Fibroblast of the conjunctiva (primary cell): ENCODE measurements at regions not wholly inside any gene's neighbourhood (a gene's known extent, or its start where the extent isn't known, plus 50 kb on each side); places are given as distances from the start of the nearest gene placed in this dataset.

Experiments used
- DNase-seq: peaks from one replicate; pipeline ENCODE4 v3.0.0-alpha.2; 2010; ENCODE audit warnings: low read depth

DNA sequence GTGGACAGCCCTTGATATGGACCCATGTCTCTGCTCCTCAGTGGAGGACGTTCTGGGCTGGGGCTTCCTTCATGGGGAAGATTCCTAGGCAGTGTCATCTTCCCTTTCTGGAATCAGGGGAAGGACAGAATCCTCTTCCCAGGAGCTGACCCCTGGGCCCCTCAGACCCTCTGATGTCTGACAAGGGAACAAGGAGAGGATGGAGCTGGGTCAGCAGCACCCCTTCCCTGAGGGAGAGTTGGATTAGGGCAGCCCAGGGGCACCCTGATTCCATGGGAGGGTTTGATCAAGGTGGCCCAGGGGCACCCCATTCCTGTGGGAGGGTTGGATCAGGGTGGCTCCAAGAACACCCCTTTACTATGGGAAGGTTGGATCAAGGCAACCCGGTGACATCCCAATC is 86.5 kb downstream of the ACKR3 start:
- DNase-seq: no peak

DNA sequence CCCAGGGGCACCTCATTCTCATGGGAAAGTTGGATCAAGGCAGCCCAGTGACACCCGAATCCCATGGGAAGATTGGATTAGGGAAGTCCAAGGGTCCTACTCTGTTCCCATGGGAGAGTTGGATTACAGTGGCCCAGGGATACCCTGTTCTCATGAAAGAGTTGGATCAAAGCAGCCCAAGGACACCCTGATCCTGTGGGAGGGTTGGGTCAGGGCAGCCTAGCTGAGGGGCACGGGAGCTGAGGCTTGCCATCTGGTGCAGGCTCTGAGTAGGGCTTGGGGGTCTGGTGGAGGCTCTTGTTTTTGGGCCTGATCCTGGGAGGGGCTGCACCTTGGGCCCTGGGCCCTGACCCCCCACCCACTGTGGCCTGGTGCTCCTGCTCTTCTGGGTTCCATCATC is 87.1 kb downstream of the ACKR3 start:
- no peak for DNase-seq

DNA sequence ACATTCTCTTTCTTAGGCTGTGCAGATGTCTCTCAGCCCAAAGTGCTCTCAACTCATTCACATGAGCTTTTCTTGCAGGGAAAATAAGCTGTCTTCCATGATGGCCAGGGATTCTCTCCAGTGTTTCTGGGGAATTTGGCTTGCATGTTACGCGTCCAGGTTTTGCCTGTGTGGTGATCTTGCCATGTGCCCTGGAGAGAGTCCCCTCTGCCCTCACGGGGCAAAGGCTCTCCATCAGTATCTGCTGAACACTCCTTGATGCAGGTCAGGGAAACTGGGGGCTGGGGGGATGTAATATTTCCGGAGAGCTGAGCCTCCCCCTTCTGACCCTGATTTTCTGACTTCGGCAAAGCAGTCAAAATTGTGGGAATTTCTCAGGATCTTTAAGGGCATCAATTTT is 87.6 kb downstream of the ACKR3 start:
- no peak for DNase-seq

DNA sequence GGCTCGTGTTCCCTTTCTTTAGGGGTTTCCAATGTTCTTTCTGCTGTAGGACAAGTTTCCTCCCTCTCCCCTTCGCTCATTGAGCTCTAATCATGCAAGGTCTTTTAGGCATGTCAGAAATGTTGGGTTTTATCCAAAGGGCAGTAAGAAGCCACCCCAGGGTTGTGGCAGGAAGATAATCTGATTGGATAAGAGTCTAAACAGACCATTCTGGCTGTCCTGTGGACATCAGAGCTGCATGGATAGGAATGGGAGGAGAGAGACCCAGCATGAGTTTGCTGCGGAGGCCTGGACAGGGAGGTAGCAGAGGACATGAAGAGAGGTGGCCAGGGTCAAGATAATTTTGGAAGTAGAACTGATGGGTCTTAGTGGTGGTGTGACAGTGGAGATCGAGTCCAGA is 88.2 kb downstream of the ACKR3 start:
- DNase-seq: no peak

DNA sequence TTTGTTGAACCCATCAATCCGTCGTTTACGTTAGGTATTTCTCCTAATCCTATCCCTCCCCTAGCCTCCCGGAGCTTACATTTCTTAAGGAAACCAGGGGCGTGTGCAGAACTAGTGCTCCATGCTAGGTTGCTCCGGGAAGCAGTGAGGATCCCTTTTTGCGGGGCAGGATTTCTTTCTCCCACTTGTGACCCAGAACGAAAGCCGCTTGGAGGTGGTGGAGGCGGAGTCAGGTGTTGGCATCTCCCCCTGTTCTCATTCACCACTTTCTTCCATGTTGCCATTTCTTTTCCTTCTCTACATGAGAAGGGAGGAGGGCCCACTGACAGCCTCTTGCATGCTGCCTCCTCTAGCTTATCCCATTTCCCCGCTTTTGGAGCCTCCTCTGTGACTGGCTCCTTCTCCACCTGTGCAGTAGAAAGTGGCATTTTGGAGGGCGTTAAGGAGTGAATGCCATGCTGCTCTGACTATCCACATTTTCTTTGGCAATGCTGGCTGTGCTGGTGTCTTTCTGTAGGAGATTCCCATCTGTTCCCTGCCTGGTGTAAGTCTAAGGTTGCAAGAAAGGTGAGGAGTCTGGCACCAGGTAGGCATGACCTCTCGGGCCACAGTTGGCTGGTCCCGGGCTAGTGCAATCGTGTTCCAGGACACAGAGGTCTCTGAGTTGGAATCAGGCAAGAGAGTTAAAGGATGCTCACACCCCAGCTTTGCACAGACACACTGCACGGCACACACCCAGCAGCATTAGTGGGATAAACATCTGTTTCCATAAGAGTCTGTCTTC is 89.5 kb downstream of the ACKR3 start:
- no peak for DNase-seq

DNA sequence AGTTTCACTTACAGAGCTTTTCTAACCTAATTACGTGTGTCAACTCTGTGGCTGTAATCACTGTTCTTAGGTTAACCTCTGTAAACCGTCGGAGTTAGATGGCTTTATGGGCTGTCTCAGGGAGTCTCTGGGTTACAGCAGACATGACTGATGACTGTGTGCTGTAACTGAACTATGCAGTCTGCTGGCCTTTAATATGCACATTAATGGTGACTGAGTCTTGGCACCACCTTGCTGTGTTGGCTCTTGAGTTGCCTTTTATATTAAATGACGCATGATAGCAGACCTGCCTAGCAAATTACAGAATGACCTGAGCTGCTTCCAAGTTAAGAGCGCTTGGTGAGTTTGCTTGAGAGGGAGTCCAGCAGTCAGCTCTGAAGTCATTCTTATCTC is 90.1 kb downstream of the ACKR3 start:
- DNase-seq: no peak

DNA sequence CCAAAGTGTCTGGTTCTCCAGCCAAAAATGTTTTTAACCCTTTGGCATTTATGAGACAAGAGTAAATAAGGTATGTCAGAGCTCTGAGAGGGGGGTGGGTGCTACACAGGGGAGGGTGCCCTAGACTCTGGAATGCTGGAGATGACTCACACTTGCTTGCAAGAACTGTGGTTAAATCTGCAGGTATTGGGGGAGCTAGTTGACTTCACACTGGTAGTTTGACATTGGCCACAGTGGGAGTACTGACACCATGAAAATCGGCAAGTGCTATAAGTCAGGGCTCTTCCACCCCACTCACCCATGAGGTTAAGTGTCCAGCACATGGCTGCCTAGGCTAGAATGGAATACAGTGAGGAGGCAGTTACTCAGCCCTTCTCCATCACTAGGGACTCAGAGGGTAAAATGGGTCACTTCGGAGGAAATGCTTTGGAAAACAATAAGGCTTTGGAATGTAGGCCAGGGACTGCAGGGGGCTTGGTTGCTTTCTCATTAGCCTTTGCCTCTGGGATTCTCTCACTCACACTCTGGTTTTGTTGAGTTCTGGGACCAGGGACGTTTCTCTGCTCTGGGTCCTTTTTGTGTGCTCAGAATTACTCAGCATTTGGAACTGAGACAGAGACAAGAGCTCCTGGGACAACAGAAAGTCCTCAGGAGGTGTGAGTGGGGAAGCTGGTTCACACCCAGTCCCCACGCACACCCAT is 91.6 kb downstream of the ACKR3 start:
- DNase-seq: no peak

DNA sequence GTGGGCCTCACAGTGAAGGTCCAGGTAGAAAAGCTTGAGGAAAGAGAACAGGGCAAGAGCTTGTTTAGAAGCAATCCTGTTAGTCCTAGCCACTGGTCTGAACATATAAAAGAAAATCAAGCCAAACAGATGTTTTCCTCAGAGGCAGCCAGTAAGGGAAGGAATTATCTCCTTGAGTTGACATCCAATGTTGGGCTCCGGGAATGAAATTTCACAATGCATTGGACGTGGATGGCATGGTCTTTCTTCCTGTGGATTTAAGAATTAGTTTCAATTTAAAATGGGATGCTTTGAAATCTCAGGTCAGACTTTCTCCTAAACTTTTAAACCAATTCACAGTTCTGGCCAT is 92.1 kb downstream of the ACKR3 start:
- no peak for DNase-seq

DNA sequence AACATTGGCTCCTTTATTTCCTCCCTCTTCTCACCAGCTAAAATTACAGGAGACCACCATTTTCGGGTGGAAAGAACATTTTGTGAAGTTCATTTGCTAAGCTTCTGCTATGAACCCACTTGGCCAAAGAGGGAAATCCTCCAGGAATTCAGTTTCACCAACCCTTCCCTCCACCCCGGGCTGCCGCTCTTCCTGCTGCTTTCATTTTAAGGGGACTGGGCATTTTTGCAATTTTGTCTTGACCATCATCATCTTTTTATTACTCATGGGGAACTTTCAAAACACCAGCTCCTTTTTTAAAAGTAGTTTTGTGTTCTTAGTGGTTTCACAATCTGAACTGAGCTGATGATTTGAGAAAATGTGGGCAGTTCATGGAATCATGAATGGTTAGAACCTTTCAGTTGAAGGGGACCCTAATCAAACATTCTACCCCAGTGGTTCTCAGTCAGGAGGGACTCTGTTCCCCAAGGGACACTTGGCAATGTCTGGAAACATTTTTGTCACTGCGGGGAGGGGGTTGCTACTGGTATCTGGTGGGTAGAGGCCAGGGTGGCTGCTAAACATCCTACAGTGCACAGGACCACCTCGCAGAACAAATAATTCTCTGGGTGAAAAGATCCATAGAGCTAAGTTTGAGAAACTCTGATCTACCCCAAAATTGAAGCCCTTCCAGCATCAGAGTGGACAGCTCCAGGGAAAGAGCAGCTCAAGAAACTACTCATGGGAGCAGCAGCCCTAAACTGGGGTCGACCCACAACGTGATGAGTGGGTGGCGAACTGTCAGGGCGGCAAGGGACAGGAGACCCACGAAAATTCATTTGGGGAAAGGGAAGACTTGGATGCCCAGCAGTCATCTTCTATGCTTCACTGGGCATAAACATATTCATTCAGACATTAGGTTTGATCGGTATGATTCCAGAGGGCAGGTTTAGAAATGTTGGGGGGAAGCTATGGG is 92.9 kb downstream of the ACKR3 start:
- no peak for DNase-seq

DNA sequence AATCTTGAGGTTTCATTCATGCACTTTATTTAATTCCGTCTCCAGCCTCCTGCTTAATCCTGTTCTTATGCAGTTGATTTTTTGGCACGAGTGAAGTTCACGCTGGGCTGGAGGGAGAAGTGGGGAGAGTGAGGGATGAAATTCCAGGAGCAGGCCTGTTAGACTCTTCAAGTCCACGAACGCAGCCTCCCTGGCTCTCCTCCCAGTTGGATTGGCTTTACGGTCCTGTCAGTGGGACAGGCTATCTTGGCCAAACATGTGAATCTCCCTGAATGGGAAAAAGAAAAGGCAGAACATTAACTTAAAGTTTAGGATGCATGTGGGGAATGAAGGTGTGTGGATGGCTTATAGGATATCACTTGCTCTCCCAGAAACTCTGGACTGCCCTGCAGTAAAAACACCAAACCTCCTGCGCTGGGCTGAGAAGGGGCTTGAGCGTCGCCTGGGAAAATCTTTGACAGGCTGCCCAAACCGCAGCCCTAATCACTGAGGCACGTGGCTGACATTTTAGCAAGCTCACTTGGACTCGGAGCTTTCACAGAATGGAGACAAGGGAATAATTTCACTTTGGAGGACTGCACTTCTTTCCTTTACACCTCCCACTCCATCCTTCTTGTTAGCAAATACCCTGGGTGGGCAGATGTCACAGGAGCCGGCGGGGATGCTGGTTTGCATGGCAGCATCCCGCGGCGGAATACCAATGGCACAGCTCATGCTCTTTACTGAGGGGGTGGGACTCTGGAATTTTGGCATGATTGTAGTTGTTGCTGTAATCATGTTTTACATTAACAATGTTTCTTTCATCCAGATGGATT is 93.9 kb downstream of the ACKR3 start:
- no peak for DNase-seq

DNA sequence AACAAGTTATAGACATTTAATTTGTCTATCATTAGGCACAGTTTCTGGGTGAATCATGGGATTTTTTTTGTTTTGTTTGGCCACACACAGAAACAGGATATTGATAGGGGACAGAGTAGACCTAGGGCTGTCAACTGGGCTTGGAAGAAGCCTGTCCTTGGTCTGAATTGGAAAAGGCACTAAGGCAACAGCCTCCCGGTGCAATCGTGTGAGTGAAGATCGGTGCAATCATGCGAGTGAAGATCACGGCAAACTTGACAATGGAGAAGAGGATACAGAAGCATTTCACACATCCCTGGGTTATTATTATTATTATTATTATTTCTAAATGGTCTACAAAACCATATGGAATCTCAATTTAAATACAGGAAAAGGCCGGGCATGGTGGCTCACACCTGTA is 94.5 kb downstream of the ACKR3 start:
- DNase-seq: no peak

DNA sequence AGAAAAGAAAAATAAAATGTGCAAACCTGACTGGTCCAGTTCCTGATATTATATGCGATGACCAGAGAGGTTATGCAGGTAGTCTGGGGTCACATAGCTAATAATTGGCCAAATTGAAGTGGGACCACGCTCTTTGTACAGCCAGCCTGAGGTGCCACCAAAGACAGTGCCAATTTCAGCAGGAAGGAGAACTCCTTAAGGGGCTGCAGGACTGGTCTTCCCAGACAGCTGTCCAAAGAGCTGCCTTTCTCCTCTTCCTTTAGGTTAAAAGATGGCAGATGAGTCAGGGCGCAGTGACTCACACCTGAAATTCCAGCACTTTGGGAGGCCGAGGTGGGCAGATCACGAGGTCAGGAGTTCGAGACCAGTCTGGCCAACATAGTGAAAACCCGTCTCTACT is 95.5 kb downstream of the ACKR3 start:
- DNase-seq: no peak

DNA sequence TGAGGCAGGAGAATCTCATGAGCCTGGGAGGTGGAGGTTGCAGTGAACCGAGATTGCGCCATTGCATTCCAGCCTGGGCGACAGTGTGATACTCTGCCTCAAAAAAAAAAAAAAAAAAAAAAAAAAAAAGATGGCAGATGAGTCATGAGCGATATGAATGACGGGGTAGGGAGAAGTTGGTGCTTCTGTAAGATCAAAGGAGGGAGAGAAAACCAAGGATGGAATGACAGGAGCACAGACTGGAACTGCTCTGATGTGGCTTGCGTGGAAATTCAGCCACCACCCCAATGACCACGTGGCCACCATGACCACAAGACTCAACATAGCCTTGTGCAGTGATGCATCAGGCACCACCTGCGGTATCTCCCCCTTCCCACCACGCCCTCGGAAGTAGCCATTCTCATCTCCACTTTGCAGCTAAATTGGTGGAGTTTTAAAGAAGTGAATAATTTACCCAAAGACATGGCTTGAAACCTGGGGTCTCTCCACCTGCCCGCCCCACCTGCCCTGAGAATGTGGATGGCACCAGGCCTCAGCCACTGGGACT is 96.0 kb downstream of the ACKR3 start:
- DNase-seq: no peak

DNA sequence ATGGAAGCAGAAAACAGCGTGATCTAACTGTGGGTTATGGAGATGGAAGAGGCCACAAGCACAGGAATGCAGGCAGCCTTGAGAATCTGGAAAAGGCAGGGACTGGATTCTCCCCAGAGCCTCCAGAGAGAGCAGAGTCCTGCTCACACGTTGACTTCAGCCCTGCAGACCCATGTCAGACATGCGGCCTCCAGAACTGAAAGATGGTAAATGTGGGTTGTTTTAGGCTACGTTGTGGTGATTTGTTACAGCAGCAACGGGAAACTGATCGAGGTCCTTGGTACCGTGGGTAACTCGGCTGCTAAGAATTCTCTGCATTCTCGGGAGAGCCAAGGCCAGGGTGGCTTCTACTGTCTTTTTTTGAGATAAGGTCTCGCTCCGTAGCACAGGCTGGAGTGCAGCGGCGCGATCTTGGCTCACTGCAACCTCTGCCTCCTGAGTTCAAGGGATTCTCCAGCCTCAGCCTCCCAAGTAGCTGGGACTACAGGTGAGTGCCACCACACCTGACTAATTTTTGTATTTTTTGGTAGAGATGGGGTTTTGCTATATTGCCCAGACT is 97.1 kb downstream of the ACKR3 start:
- no peak for DNase-seq

DNA sequence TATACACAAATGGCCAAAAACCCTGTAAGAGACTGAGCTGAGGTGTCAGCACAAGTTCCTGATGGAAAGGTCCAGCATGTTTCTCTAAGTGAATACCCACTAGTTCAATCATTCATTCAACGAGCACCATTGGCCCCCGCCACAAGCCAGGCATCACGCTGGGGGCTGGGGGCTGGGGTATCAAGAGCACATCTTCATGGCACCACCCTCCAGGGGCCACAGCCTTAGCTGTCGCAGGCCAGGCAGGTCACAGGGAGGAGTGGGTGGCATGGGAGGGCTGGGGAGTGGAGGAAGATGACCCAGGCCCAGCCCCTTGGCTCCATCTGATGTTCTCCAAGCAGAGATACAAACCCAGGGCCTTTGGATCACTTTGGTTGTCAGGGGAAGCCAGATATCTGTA is 97.9 kb downstream of the ACKR3 start:
- DNase-seq: no peak

DNA sequence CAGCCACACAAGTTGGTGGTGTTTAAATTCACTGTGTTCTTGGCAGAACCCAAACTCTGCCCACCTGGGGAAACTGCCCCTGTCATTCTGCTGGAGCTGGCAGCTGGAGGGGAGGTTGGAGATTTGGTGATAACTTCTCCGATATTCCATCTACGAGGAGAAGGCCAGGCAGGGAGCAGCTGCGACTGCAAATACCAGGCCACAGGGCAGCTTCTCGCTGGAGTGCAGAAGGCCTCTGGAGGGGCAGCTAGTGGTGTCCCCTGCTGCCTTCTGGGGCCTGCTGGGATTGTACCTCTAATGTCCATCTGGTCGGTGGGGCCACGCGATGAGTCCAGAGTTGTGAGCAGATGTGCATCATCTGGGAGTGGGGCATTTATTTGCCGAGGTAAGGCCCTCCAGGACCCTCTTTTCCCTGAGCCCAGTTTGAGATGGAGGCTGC is 98.9 kb downstream of the ACKR3 start:
- no peak for DNase-seq

DNA sequence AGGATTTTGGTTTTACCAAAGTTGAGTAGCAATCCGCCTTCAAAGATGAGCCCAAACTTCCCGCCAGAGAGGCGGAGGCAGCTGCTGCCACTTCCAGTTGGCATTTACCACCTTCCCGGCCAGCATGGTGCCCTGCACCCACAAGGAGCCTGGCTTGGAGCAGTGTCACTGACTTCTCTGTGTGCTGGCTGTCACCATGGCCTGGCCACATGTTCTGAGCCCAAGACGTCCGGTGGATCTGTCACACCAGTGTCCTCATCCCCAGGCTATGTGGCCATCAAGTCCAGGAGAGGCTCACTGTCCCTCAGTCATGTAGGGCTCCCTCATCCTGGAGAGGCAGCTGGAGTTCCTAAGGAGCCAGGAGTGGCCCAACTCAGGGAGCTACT is 100.6 kb downstream of the ACKR3 start:
- no peak for DNase-seq

DNA sequence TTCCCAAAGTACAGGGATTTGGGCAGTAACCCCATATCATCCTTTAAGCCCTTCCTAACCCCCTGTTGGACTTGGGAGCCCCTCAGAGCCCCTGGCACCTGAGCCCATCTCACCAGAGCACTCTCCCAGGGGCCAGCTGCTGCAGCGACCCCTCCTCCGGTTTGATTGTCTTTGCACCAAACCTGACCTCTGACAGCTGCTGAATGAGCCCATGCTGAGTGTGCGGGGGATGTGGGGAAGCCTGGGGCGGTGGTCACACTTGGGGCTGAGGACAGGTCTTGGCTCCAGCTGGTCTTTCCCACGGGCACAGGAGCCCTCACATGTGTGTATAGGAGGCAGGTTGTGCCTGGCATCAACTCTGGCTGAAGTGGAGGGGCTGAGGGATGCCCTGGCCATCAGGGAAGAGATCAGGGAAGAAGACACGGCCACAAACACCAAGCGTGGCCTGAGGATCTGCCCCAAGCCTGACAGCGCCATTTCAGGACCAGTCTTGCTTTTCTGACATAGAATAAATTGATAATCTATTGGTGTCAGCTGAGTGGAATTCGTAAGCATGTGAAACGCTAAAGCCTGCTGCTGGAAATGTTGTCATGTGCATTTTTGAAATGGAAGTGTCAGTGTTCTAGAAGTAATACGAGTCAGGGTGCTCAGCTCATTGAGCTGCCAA is 102.4 kb downstream of the ACKR3 start:
- no peak for DNase-seq

DNA sequence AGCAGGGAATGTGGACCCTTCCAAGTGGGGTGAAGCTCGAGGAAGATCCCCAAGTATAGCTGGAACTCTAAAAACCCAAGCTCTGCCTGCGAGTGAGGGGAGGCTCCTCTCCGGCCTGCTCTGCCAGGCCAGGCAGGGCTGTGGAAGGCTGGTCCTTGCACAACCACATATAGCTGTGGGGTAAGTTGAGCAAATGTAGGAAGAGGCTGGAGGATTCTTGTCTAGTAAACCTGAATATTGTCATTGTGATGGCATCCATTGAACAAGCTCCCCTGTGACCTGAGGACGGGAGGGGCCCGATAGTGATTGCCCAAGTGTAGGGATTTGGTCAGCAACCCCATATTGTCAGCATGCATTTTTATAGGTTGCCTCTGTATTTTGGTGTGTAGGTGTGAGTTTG is 103.0 kb downstream of the ACKR3 start:
- DNase-seq: no peak

DNA sequence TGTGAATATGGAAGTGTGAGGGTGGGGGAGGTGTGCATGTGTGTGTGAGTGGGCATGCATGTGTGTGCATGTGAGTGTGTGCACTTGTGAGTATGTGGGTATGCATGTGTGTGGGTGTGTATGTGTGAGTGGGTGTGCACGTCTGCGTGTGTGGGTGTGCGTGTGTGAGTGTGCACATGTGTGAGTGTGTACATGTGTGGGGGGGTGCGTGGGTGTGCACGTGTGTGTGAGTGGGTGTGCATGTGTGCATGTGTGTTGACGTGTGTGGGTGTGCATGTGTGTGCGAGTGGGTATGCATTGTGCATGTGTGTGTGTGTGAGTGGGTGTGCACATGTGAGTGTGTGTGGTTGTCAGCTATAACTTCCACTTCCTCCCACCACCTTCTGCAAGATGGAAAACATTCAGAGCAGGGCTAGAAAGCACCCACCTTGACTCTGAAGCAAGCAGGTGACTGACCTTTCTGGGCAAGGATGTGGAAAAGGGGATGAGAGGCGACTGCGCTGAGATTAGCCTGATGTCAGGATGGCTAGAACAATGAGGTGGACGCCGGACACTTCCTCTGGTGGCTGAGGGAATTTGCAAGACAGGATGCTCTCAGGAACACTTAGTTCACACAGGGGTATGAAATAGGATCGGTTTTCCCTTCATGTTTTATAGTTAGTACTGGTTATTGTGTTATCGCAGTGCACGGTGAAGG is 103.6 kb downstream of the ACKR3 start:
- DNase-seq: no peak
